Cerebellar cortex (tissue), 1 donor: ENCODE measurements at regions not wholly inside any gene's neighbourhood (a gene's known extent, or its start where the extent isn't known, plus 50 kb on each side); places are given as distances from the start of the nearest gene placed in this dataset.
A peak's percentile ranks its signal among the peaks of the same experiment; 100 is the strongest.

Experiments used
- DNase-seq: peaks from one replicate; pipeline ENCODE4 v3.0.0-alpha.2; 2015; ENCODE audit warnings: low spot score

DNA sequence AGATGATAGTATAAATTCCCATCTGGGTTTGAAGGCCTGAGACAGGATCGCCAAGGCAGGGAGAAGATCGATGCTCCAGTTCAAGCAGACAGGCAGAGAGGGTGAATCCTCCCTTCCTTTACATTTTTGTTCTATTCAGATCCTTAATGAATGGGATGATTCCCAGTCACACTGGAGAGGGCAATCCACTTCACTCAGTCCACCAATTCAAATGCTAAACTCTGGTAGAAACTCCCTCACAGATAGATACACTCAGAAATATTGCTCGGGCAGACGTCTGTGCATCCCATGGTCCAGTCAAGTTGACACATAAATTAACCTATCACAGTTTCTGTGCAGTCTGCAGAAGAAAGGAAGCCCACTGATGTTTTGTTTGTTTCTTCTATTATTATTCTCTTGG lies 193.1 kb upstream of the ZNF462 start:
- DNase-seq, result no peak

DNA sequence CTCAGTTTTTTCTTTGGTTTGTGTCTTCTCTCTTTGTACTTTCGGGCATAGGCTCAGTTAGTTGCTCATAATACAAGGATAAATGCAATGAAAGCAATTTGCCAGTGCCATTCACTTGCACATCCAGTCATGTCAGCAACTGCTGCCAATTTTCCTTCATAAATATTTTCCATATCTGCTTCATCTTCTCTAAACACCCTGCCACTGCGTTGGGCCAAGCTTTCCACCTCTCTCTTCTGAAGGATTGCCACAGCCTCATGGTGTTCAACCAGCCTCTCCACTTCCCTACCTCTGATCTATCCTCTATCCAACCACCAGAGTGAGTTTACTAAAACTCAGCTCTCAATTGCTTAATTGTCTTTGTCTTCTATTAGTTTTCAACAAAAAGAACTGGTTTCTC lies 192.5 kb upstream of the ZNF462 start:
- no peak for DNase-seq

DNA sequence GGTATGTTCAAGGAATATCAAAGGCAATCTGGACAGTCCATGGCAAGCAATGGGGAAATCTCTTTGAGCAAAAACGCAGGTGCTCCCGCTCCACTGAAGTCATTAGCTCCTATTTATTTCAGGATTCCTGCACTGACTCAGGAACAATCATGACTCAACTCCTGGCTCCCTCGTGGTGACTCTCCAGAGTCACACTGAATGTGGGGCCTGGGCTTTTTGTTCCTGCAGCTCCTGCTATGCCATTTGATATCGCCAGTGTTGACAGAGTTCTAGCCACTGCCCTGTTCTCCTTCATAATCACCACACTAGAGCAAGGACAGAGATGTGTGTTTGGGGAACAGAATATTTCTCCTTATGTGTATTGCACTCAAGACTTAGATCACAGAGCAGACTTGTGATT lies 187.2 kb upstream of the ZNF462 start:
- DNase-seq, result no peak

GRCh38 chr9:106677374-106677773 lies 185.6 kb upstream of the ZNF462 start:
- DNase-seq, result no peak

DNA sequence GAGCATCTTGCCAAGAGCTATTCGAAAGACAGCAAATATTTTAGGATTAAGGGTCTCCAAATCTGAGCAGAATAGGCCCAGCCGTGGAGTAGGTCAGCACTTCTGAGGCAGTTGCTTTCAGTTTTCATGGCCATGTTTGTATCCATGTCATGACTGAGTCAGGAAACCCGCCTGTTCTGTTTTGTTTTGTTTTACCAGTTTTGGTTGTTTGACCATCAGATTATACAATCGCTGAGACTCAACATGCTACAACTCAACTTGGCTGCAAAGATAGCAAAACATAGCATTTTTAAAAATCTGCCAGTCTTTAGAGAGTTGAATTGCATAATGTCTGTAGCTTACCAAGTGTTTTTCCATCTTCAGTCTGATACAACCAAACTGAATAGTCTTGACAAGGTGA lies 185.1 kb upstream of the ZNF462 start:
- no peak for DNase-seq

DNA sequence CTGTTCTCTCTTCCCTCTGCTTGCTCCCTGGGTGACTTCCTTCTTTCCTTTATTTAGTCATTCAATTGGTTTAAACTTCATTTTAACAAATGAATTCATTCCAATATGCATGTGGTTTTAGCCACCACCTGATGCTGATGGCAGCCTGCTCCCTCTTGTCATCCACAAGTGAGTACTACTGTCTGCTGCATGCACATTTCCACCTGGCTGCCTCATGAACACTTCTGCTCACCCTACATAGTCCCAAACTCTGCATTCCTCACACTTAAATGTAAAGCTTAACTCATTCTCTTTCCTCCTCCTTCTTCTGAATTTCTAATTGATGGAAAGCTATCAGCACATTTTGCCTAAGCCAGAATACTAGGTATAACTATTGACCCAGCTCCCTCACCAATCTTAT lies 184.7 kb upstream of the ZNF462 start:
- no peak for DNase-seq

DNA sequence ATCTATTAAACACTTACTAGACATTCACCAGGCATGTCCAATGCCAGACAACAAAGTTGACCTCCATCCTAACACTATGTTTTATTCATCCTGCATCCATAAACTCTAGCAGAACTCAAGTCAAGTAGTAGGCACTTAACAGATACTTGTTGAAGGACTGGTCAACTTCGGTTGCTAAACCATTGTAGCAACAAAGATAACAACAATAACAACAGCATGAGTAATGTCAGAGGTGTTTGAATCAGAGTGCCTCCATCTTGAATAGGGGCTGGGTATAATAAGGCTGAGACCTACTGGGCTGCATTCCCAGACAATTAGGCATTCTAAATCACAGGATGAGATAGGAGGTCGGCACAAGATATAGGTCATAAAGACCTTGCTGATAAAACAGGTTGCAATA lies 180.5 kb upstream of the ZNF462 start:
- no peak for DNase-seq

- no peak for DNase-seq
These were observed 179.5 kb upstream of the ZNF462 start for GRCh38 chr9:106683454-106683853.

GRCh38 chr9:106684940-106685695 lies 177.8 kb upstream of the ZNF462 start:
- DNase-seq, result no peak

DNA sequence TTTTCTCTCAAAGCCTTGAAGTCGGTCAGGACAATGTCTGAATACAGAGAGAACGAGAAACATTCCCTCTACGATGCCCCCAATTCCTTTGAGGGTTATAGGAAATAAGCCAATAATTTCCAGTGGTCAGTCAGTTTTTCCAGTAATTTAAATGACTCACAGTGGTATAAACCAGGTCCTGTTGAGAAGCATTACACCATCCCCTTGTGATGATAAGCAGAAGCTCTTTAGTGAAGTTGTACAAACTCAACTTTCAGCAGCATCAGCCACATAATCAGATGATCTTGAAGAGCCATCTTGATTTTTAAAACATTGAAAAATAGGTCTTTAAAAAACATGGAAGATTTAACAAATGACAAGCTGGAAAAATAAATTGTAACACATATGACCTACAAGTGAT lies 173.9 kb upstream of the ZNF462 start:
- no peak for DNase-seq

DNA sequence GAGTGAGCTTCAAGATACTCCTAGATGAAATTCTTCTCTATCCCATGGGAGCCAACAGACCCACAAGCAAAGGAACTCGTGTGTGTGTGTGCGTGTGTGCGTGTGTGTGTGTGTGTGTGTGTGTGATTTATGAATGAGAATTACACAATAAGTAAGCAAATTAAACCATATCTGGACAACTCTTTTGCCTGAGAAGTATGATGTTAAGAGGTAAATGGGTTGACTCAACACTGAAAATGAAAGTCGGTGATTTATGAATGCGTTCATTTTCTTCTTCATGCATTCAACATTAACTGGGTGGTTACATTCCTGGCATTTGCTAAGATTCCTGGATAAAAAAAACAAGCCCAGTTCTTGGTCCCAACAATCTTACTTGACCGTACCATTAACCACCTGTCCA lies 171.3 kb upstream of the ZNF462 start:
- no peak for DNase-seq

DNA sequence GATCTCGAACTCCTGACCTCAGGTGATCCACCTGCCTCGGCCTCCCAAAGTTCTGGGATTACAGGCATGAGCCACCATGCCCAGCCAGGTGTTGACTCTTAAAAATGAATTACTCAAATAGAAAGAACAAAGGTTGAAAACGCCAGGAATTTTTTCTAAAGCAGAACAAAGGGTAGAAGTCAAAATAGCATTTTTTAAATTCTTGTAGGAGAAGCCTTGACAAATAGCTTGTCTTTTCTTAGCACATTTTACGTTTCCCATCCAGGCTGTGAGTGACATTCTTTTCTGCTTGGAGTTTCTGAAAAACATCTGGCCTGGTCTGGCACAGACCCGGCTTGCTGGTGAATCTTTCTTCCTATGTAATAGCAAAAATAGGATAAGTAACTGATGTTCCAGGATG lies 169.4 kb upstream of the ZNF462 start:
- no peak for DNase-seq

GRCh38 chr9:106696804-106697203 lies 166.2 kb upstream of the ZNF462 start:
- no peak for DNase-seq

DNA sequence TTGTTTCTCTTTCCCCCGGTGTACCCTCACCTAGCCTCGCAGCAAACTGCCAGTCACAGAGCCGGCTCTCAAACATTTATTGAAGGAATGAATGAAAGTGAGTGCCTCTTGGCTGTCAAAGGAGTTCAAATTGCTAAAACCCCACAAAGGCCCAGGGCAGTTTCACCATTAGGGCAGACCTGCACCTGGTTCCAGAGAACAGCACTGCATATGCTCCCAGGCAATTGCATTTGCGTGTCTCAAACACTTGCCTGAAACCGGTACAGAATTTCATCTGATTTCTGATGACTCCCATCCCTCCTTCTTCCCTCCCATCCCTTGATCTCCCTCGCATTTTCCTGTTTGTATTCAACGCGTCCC lies 165.6 kb upstream of the ZNF462 start:
- DNase-seq, result no peak

- peak; percentile 85 for DNase-seq
These were observed 165.0 kb upstream of the ZNF462 start for GRCh38 chr9:106697750-106698502.

DNA sequence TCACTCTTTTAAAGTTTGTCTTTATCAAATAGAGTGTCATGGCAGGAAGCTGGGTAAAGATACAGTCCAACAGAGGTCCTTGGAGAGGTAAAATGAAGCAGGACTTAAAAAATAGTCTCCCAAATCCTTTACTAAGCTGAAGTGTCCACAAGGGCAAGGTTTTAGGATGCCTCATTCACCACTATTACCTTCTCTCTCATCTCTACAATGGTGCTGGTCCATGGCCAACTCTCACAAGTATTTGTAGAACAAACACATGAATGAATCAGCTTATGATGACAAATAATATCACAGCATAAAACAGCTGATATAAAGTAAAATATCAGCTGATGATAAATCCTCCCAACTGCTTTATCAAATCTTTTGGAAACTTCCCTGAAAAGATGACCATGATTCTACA lies 162.3 kb upstream of the ZNF462 start:
- no peak for DNase-seq

GRCh38 chr9:106701611-106702010 lies 161.4 kb upstream of the ZNF462 start:
- DNase-seq, result no peak

DNA sequence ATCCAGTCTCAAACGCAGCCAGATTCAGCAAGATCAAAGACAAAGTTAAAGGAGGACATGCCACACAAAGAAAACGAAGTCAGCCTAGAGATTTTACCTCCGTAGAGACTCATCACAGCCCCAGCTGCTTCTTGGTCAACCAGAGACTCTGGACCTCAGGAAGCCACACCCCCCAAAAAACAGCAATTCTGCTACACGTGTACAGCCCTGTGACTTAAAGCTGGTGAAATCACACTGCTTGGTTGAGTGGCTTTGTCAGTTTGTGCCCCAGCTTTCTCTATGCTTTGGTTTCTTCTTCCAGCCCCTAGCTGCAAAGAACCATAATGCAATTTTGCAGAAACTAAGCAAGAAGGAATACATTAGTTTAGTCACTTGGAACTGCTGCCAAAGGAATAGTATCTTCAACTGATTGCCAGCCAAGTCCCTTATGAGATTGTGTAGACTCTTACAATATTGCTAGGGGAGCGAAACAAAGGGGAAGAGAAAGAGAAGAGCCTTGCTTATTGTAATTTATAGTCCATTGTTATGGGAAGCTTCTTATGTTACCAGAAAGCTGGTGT lies 158.8 kb upstream of the ZNF462 start:
- DNase-seq, result no peak

DNA sequence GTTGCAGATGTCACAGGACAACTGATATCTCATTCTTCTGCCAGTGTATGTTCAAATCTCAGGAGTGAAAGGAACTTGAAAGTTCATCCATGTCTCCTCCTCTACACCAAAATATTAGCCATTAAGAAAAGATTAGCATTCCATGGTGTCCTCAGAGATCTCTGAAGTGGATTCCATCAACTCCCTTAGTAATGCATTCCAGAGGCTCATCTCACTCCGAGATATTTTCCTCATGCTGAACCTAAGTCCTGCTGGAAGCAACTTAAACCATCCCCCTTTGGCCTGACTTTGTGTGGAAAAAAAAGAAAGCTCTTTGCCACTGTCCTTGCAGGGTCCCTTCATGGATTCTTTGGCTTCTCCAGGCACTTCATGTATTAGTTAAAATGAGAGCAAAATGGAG lies 155.7 kb upstream of the ZNF462 start:
- DNase-seq, result no peak

DNA sequence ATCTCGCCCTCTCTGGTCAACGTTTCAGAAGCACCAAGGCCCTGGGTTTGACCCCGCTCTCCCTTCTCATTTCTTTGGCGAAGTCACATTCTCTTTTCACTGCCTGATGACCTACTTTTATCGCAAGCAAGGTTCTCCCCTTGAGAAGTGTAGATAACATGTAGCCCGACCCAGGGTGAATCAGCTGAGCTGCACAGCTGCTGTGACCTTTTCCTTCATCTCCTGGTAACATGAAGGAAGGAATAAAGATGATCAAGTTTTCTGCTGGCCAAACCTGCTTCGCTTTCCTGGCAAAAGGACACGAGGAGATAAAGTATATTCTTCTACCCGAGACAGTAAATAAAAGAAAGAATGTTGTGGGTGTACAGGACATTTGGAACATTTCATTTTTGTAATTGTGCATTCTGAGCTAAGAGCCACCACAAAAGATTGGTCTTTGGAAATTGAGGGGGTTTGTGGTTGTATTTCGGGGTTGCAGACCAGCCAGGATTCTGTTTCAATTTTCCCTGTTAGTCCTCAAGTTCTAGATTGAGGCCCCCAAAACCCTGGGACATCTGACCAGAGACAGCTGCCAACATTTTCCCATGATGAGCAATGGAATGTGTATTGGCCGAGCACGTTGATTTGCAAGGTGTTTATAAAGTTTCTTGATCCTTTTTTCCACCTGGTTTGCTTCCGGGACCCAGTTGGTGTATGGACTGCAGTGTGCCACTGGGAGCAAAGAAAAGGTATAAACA lies 155.1 kb upstream of the ZNF462 start:
- DNase-seq, result no peak

- no peak for DNase-seq
These were observed 154.4 kb upstream of the ZNF462 start for GRCh38 chr9:106708475-106709146.

DNA sequence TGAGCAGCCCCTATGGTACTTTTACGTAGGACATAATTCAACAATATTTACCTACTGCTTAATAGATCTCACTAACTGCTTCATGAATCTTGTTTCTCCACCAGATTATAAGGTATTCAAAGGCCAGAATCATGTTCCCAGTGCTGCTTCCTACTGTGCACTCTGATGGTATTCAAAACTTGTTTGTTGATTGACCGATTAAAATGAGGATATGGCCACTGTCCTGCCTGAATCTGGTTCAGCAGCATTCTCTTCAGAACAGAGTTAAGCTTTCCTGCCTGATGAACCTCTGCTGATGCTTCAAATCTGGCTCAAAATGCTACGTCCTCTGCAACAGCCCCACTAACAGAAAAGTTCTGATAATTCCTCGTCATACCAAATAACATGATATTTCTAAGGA lies 150.7 kb upstream of the ZNF462 start:
- DNase-seq, result no peak
